Osteoblast (primary cell): ENCODE measurements at regions not wholly inside any gene's neighbourhood (a gene's known extent, or its start where the extent isn't known, plus 50 kb on each side); places are given as distances from the start of the nearest gene placed in this dataset.

Source experiments
- DNase-seq: peaks from one replicate; pipeline ENCODE4 v3.0.0; 2011; ENCODE audit warnings: low spot score, mixed read lengths; ENCODE audit not compliant: insufficient read length; ENCODE audit errors: missing footprints
- H2AFZ ChIP-seq: 2 replicates; pipeline ENCODE4 v1.6.0; 2011; ENCODE audit warnings: mild to moderate bottlenecking, low read length
- H3K27ac ChIP-seq: 2 replicates; pipeline ENCODE4 v1.5.1; 2011; ENCODE audit warnings: mild to moderate bottlenecking, low read depth, low read length, moderate library complexity
- H3K27me3 ChIP-seq: 2 replicates; pipeline ENCODE4 v1.6.0; 2012; ENCODE audit warnings: mild to moderate bottlenecking, control low read depth, inconsistent platforms, low read length, moderate library complexity; ENCODE audit not compliant: insufficient read depth
- H3K36me3 ChIP-seq: 2 replicates; pipeline ENCODE4 v1.5.1; 2011; ENCODE audit warnings: mild to moderate bottlenecking, low read length, control low read depth, moderate library complexity; ENCODE audit not compliant: insufficient read depth
- H3K4me1 ChIP-seq: 2 replicates; pipeline ENCODE4 v1.5.1; 2011; ENCODE audit warnings: mild to moderate bottlenecking, low read length, control low read depth, moderate library complexity; ENCODE audit not compliant: insufficient read depth
- H3K4me2 ChIP-seq: 2 replicates; pipeline ENCODE4 v1.6.0; 2011; ENCODE audit warnings: mild to moderate bottlenecking, low read length; ENCODE audit not compliant: insufficient read depth
- H3K4me3 ChIP-seq: fragments of 200-600 bp; sonication (generic); 3 replicates; pipeline ENCODE4 v1.5.1; 2012; ENCODE audit warnings: mild to moderate bottlenecking, low read length, inconsistent platforms; ENCODE audit not compliant: insufficient read depth
- H3K79me2 ChIP-seq: 2 replicates; pipeline ENCODE4 v1.6.0; 2012; ENCODE audit warnings: mild to moderate bottlenecking, low read length, control low read depth, inconsistent platforms; ENCODE audit not compliant: insufficient read depth
- H3K9me3 ChIP-seq: 2 replicates; pipeline ENCODE4 v1.5.1; 2011; ENCODE audit warnings: low read depth, low read length, control low read depth
- H4K20me1 ChIP-seq: 2 replicates; pipeline ENCODE4 v1.6.0; 2012; ENCODE audit warnings: mild to moderate bottlenecking, low read length, control low read depth; ENCODE audit not compliant: insufficient read depth
- TF ChIP-seq, protein P1 (sequence below): IDR thresholded peaks from 2 replicates; pipeline ENCODE4 v1.5.1; 2011; ENCODE audit warnings: mild to moderate bottlenecking, low read depth, low read length, moderate library complexity; ENCODE audit errors: extremely low read depth

DNA sequence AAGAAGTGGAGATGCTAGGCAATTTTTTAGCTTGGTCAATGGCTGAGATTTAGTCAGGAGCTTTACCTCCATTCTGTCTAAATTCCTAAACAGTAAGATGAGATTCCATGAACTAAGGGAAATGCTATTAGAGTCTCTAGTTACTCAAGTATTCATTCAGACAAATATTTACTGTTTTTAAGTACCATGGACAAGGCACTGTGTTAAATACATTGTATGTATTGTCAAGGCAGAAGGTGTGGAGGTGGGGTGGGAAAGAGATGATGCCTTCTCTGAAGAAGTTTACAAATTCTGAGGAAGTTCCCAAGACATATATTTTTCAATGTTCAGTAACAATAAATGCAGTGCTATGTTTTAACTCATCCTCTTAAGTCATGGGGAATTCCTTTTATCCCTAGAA lies 459.9 kb upstream of the NMUR2 start:
- no peak for DNase-seq
- H3K9me3 ChIP-seq = no peaks in the 10 kb centered on the region
- H3K79me2 ChIP-seq = no peaks in the 10 kb centered on the region
- no peak overlapping the region for H3K4me2 ChIP-seq
- TF ChIP-seq, protein P1, sequence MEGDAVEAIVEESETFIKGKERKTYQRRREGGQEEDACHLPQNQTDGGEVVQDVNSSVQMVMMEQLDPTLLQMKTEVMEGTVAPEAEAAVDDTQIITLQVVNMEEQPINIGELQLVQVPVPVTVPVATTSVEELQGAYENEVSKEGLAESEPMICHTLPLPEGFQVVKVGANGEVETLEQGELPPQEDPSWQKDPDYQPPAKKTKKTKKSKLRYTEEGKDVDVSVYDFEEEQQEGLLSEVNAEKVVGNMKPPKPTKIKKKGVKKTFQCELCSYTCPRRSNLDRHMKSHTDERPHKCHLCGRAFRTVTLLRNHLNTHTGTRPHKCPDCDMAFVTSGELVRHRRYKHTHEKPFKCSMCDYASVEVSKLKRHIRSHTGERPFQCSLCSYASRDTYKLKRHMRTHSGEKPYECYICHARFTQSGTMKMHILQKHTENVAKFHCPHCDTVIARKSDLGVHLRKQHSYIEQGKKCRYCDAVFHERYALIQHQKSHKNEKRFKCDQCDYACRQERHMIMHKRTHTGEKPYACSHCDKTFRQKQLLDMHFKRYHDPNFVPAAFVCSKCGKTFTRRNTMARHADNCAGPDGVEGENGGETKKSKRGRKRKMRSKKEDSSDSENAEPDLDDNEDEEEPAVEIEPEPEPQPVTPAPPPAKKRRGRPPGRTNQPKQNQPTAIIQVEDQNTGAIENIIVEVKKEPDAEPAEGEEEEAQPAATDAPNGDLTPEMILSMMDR = no peak
- H2AFZ ChIP-seq = no peak overlapping the region
- H3K4me1 ChIP-seq = no peaks in the 10 kb centered on the region
- H3K27ac ChIP-seq = no peak overlapping the region
- H4K20me1 ChIP-seq = no peaks in the 10 kb centered on the region
- H3K36me3 ChIP-seq = no peaks in the 10 kb centered on the region
- H3K27me3 ChIP-seq = no peaks in the 10 kb centered on the region
- no peak overlapping the region for H3K4me3 ChIP-seq

DNA sequence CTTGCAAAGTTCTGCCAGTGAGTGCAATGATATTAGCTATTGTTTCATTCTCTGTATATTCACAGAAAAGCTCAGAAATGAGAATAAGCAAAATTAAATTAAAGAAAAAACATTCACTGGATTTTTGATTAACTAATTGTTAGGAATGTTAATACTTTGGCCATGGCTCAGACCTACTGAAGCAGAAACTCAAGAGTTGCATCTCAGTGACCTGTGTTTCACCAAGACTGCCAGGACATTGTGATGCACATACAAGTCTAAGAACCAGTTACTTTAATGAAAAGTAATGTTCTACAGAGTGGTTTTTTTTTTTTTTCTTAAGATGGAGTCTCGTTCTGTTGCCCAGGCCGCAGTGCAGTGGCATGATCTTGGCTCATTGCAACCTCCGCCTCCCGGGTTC lies 464.9 kb upstream of the NMUR2 start:
- no peaks in the 10 kb centered on the region for H3K36me3 ChIP-seq
- no peaks in the 10 kb centered on the region for H3K4me1 ChIP-seq
- H4K20me1 ChIP-seq = no peaks in the 10 kb centered on the region
- TF ChIP-seq, protein P1 = no peak
- no peaks in the 10 kb centered on the region for H3K27me3 ChIP-seq
- no peaks in the 10 kb centered on the region for H3K79me2 ChIP-seq
- H3K4me2 ChIP-seq = no peak overlapping the region
- no peak overlapping the region for H3K4me3 ChIP-seq
- no peak overlapping the region for H3K27ac ChIP-seq
- no peaks in the 10 kb centered on the region for H3K9me3 ChIP-seq
- DNase-seq = no peak
- no peak overlapping the region for H2AFZ ChIP-seq

DNA sequence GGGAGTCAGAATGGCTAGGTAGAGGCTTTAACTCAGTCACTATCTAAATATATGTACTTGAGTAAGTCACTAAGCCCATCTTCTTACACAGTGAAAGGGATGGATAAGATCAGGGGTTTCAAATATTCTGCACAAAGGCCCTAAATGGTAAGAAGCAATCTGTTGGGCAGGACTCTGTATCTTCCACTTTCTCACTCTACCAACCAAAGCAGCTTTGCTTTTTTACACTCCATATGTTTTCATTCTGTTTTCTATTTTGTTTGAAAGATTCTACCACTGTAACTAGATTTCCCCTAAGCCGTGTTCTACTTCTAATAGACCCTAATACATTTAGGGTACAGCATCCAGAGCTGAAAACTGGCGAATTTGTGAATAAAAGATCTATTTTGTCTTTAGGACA lies 477.5 kb upstream of the NMUR2 start:
- Histone ChIP-seq H4K20me1 (no peaks in the 10 kb centered on the region), H2AFZ (no peak overlapping the region), H3K9me3 (no peaks in the 10 kb centered on the region), H3K4me3 (no peak overlapping the region), H3K4me2 (no peak overlapping the region), H3K27me3 (no peaks in the 10 kb centered on the region), H3K36me3 (no peaks in the 10 kb centered on the region), H3K27ac (no peak overlapping the region), H3K79me2 (no peaks in the 10 kb centered on the region), H3K4me1 (no peaks in the 10 kb centered on the region)
- DNase-seq = no peak
- TF ChIP-seq, protein P1 = no peak

GRCh38 chr5:152883066-152883775 lies 478.1 kb upstream of the NMUR2 start:
- no peak for DNase-seq
- TF ChIP-seq, protein P1 = no peak
- Histone ChIP-seq H3K9me3 (no peaks in the 10 kb centered on the region), H3K79me2 (no peaks in the 10 kb centered on the region), H3K4me1 (no peaks in the 10 kb centered on the region), H3K36me3 (no peaks in the 10 kb centered on the region), H3K4me2 (no peak overlapping the region), H2AFZ (no peak overlapping the region), H3K27me3 (no peaks in the 10 kb centered on the region), H3K27ac (no peak overlapping the region), H4K20me1 (no peaks in the 10 kb centered on the region), H3K4me3 (no peak overlapping the region)
